GM21529 (cell line): ENCODE measurements at regions not wholly inside any gene's neighbourhood (a gene's known extent, or its start where the extent isn't known, plus 50 kb on each side); places are given as distances from the start of the nearest gene placed in this dataset.
"Not testable (repeated sequence)": the region's sequence is repeated elsewhere in the genome, so short reads cannot be mapped to it uniquely, and the experiment has no call there.

Experiments
- ATAC-seq: cut with Tn5 transposase; IDR thresholded peaks from one replicate; pipeline ENCODE4 v1.9.1; 2021; ENCODE audit not compliant: unreplicated experiment

- no peak for ATAC-seq
These were observed 592.4 kb downstream of the GLUD2 start for GRCh38 chrX:121639781-121640180.

- no peak for ATAC-seq
These were observed 594.1 kb downstream of the GLUD2 start for GRCh38 chrX:121641560-121641959.

GRCh38 chrX:121642415-121642814 is 595.0 kb downstream of the GLUD2 start:
- no peak for ATAC-seq

- no peak for ATAC-seq
These were observed 602.0 kb downstream of the GLUD2 start for GRCh38 chrX:121649417-121649816.

GRCh38 chrX:121655276-121655675 is 607.9 kb downstream of the GLUD2 start:
- ATAC-seq: no peak

GRCh38 chrX:121666171-121666570 is 618.8 kb downstream of the GLUD2 start:
- no peak for ATAC-seq

- ATAC-seq: no peak
These were observed 624.2 kb downstream of the GLUD2 start for GRCh38 chrX:121671649-121672048.

- not testable (repeated sequence) for ATAC-seq
These were observed 661.8 kb downstream of the GLUD2 start for GRCh38 chrX:121709236-121709635.

- no peak for ATAC-seq
These were observed 686.1 kb downstream of the GLUD2 start for GRCh38 chrX:121733514-121733913.

GRCh38 chrX:121746105-121746504 is 698.7 kb downstream of the GLUD2 start:
- ATAC-seq: no peak

GRCh38 chrX:121753602-121754001 is 706.2 kb downstream of the GLUD2 start:
- ATAC-seq: not testable (repeated sequence)

GRCh38 chrX:121754301-121754700 is 706.9 kb downstream of the GLUD2 start:
- ATAC-seq: no peak

- no peak for ATAC-seq
These were observed 708.1 kb downstream of the GLUD2 start for GRCh38 chrX:121755541-121755940.

- ATAC-seq: no peak
These were observed 714.4 kb downstream of the GLUD2 start for GRCh38 chrX:121761845-121762244.

GRCh38 chrX:121763671-121764070 is 716.3 kb downstream of the GLUD2 start:
- no peak for ATAC-seq

- not testable (repeated sequence) for ATAC-seq
These were observed 720.8 kb downstream of the GLUD2 start for GRCh38 chrX:121768210-121768609.

GRCh38 chrX:121781991-121782390 is 734.6 kb downstream of the GLUD2 start:
- no peak for ATAC-seq

GRCh38 chrX:121782544-121782943 is 735.1 kb downstream of the GLUD2 start:
- no peak for ATAC-seq

GRCh38 chrX:121782976-121783375 is 735.6 kb downstream of the GLUD2 start:
- no peak for ATAC-seq

- ATAC-seq: no peak
These were observed 755.5 kb downstream of the GLUD2 start for GRCh38 chrX:121802881-121803412.

GRCh38 chrX:121823406-121823805 is 776.0 kb downstream of the GLUD2 start:
- no peak for ATAC-seq

GRCh38 chrX:121831601-121832000 is 784.2 kb downstream of the GLUD2 start:
- ATAC-seq: no peak

- ATAC-seq: no peak
These were observed 785.0 kb downstream of the GLUD2 start for GRCh38 chrX:121832446-121832845.

GRCh38 chrX:121836000-121836399 is 788.6 kb downstream of the GLUD2 start:
- ATAC-seq: no peak
